Neural crest cell (in vitro differentiated cells): ENCODE measurements at regions not wholly inside any gene's neighbourhood (a gene's known extent, or its start where the extent isn't known, plus 50 kb on each side); places are given as distances from the start of the nearest gene placed in this dataset.

Experiments
- DNase-seq: peaks from one replicate; pipeline ENCODE4 v3.0.0; 2021; ENCODE audit warnings: low read depth, mixed read lengths, low spot score
- H3K27ac Mint-ChIP-seq: one replicate; pipeline ENCODE4 v1.8.0; 2021; ENCODE audit warnings: mild to moderate bottlenecking, mixed read lengths; ENCODE audit not compliant: unreplicated experiment
- H3K27me3 Mint-ChIP-seq: 2 replicates; pipeline ENCODE4 v1.8.0; 2021; ENCODE audit warnings: low read depth, mild to moderate bottlenecking, mixed read lengths
- H3K36me3 Mint-ChIP-seq: 2 replicates; pipeline ENCODE4 v1.8.0; 2021; ENCODE audit warnings: low read depth, mild to moderate bottlenecking, mixed read lengths
- H3K4me1 Mint-ChIP-seq: 2 replicates; pipeline ENCODE4 v1.8.0; 2021; ENCODE audit warnings: mixed read lengths
- H3K4me3 Mint-ChIP-seq: one replicate; pipeline ENCODE4 v1.8.0; 2021; ENCODE audit warnings: mild to moderate bottlenecking, mixed read lengths
- H3K9me3 Mint-ChIP-seq: 2 replicates; pipeline ENCODE4 v1.8.0; 2021; ENCODE audit warnings: mixed read lengths
- CTCF ChIP-seq: fragments of 200-600 bp; sonication (generic); conservative IDR thresholded peaks from 2 replicates; pipeline ENCODE4 v1.5.0; 2021; ENCODE audit warnings: antibody characterized with exemption, mild to moderate bottlenecking

- Mint-ChIP-seq H3K4me1 (no peaks in the 10 kb centered on the region), H3K36me3 (no peaks in the 10 kb centered on the region), H3K27ac (no peak overlapping the region), H3K4me3 (no peak overlapping the region), H3K27me3 (no peaks in the 10 kb centered on the region), H3K9me3 (peaks cover 3% of the 10 kb centered on the region)
- TF ChIP-seq CTCF, result no peak
- DNase-seq, result no peak
These were observed 571.1 kb downstream of the MAT2B start for GRCh38 chr5:164076556-164076955.

- TF ChIP-seq CTCF, result no peak
- H3K27ac Mint-ChIP-seq, result peak overlapping the region; percentile 57
- no peak overlapping the region for H3K4me3 Mint-ChIP-seq
- no peaks in the 10 kb centered on the region for H3K27me3 Mint-ChIP-seq
- H3K9me3 Mint-ChIP-seq, result peaks cover 5% of the 10 kb centered on the region
- H3K36me3 Mint-ChIP-seq, result no peaks in the 10 kb centered on the region
- DNase-seq, result no peak
- peaks cover 8% of the 10 kb centered on the region for H3K4me1 Mint-ChIP-seq
These were observed 584.9 kb downstream of the MAT2B start for GRCh38 chr5:164090358-164090757.

- peaks cover 8% of the 10 kb centered on the region for H3K4me1 Mint-ChIP-seq
- no peak overlapping the region for H3K27ac Mint-ChIP-seq
- DNase-seq, result no peak
- no peak for TF ChIP-seq CTCF
- no peaks in the 10 kb centered on the region for H3K27me3 Mint-ChIP-seq
- H3K4me3 Mint-ChIP-seq, result no peak overlapping the region
- H3K36me3 Mint-ChIP-seq, result no peaks in the 10 kb centered on the region
- peaks cover 5% of the 10 kb centered on the region for H3K9me3 Mint-ChIP-seq
These were observed 586.4 kb downstream of the MAT2B start for GRCh38 chr5:164091836-164092235.

GRCh38 chr5:164094291-164094690 is 588.9 kb downstream of the MAT2B start:
- Mint-ChIP-seq H3K4me1 (peaks cover 8% of the 10 kb centered on the region), H3K9me3 (peaks cover 2% of the 10 kb centered on the region), H3K27me3 (no peaks in the 10 kb centered on the region), H3K36me3 (no peaks in the 10 kb centered on the region), H3K4me3 (no peak overlapping the region), H3K27ac (no peak overlapping the region)
- no peak for TF ChIP-seq CTCF
- DNase-seq, result no peak

GRCh38 chr5:164097749-164098148 is 592.3 kb downstream of the MAT2B start:
- H3K27me3 Mint-ChIP-seq, result no peaks in the 10 kb centered on the region
- peaks cover 5% of the 10 kb centered on the region for H3K4me1 Mint-ChIP-seq
- no peak overlapping the region for H3K4me3 Mint-ChIP-seq
- no peak for DNase-seq
- TF ChIP-seq CTCF, result no peak
- no peaks in the 10 kb centered on the region for H3K36me3 Mint-ChIP-seq
- no peaks in the 10 kb centered on the region for H3K9me3 Mint-ChIP-seq
- H3K27ac Mint-ChIP-seq, result no peak overlapping the region

GRCh38 chr5:164098531-164098930 is 593.1 kb downstream of the MAT2B start:
- Mint-ChIP-seq H3K9me3 (no peaks in the 10 kb centered on the region), H3K4me1 (no peaks in the 10 kb centered on the region), H3K27me3 (no peaks in the 10 kb centered on the region), H3K27ac (no peak overlapping the region), H3K4me3 (no peak overlapping the region), H3K36me3 (no peaks in the 10 kb centered on the region)
- TF ChIP-seq CTCF, result no peak
- DNase-seq, result no peak
